ENCODE measurements at regions not wholly inside any gene's neighbourhood (a gene's known extent, or its start where the extent isn't known, plus 50 kb on each side); places are given as distances from the start of the nearest gene placed in this dataset.

GRCh38 chr3:165406425-165406824, 210.2 kb upstream of the SLITRK3 start (continued):
- TF ChIP-seq, protein P1, sequence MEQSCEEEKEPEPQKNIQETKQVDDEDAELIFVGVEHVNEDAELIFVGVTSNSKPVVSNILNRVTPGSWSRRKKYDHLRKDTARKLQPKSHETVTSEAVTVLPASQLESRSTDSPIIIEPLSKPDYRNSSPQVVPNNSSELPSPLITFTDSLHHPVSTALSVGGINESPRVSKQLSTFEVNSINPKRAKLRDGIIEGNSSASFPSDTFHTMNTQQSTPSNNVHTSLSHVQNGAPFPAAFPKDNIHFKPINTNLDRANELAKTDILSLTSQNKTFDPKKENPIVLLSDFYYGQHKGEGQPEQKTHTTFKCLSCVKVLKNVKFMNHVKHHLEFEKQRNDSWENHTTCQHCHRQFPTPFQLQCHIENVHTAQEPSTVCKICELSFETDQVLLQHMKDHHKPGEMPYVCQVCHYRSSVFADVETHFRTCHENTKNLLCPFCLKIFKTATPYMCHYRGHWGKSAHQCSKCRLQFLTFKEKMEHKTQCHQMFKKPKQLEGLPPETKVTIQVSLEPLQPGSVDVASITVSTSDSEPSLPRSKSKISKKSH (CRISPR knock-in tag; IDR thresholded peaks at IDR 0.05; ENCODE audit: borderline replicate concordance) = no peak
- TF ChIP-seq, protein P2, sequence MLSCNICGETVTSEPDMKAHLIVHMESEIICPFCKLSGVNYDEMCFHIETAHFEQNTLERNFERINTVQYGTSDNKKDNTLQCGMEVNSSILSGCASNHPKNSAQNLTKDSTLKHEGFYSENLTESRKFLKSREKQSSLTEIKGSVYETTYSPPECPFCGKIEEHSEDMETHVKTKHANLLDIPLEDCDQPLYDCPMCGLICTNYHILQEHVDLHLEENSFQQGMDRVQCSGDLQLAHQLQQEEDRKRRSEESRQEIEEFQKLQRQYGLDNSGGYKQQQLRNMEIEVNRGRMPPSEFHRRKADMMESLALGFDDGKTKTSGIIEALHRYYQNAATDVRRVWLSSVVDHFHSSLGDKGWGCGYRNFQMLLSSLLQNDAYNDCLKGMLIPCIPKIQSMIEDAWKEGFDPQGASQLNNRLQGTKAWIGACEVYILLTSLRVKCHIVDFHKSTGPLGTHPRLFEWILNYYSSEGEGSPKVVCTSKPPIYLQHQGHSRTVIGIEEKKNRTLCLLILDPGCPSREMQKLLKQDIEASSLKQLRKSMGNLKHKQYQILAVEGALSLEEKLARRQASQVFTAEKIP (CRISPR knock-in tag; IDR thresholded peaks at IDR 0.05; ENCODE audit: borderline replicate concordance) = no peak
- TF ChIP-seq ZNF878 (CRISPR knock-in tag; IDR thresholded peaks at IDR 0.05) (no peak), ZNF446 (CRISPR knock-in tag; IDR thresholded peaks at IDR 0.05) (no peak)

DNA sequence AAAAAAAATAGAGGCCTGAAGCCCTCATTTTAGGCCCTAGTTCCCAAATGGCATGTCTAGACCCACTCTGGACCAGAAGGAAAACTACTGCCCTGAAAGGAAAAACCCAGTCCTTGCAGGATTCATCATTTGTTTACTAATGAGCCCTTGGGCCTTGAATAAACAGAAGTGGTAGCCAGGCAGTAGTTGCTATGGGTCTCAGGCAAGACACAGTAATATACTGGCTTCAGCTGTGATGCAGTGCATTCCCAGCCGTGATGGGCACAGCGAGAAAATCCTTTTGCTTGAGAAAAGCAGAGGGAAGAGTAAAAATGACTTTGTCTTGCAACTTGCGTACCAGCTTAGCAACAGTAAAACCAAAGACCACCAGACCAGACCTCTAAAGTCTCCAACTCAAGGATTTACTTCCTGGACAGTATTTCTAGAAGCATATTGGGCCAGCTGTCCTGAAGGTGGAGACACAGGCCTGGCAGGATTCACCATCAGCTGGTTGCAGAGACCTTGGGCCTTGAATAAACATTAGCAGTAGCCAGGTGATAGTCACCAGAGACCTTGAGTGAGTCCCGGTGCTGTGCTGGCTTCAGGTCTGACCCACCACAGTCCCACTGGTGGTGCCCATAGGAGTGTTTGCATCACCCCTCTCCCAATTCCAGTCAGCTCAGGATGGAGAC, 208.3 kb upstream of the SLITRK3 start:
- Histone ChIP-seq H3K36me3 (replicated peaks in 1 of 2; ENCODE audit: control insufficient read depth in 1 of 2, insufficient read depth in 2 of 2, low read length in 2 of 2) (no peaks in the 10 kb centered on the region), H3K4me2 (ENCODE audit: low read depth, low read length) (no peak overlapping the region), H3K4me1 (ENCODE audit: insufficient read depth, low read length) (no peaks in the 10 kb centered on the region), H3K4me3 (replicated peaks in 1 of 3; ENCODE audit: insufficient read depth in 1 of 3, low read depth in 2 of 3, low read length in 3 of 3) (no peak overlapping the region), H2AFZ (ENCODE audit: low read length) (no peak overlapping the region), H3K79me2 (ENCODE audit: insufficient read depth, low read length) (no peaks in the 10 kb centered on the region), H3K27ac (ENCODE audit: extremely low read length, insufficient read depth, low read length) (no peak overlapping the region), H3K9ac (ENCODE audit: insufficient read depth, low read depth, low read length) (no peak overlapping the region), H4K20me1 (ENCODE audit: insufficient read depth, low read length) (no peaks in the 10 kb centered on the region), H3K27me3 (ENCODE audit: control insufficient read depth in 1 of 2, insufficient read depth in 2 of 2, low read length in 2 of 2) (no peaks in the 10 kb centered on the region), H3K9me3 (ENCODE audit: low read length) (no peaks in the 10 kb centered on the region)
- WGBS (ENCODE audit: low lambda C conversion rate) = 49% methylated on average over 4 of the region's 4 CpGs
- POLR2A ChIA-PET = no interaction called here
- intact Hi-C loops (cut with micrococcal nuclease; ENCODE audit: unreplicated experiment) (no loop called here), in situ Hi-C loops (cut with HindIII; ENCODE audit: extremely low pct_ligation_motif_present, low pct_unique_long_range_greater_than_20kb) (no loop called here)
- FAIRE-seq = no peak
- peak; percentile 5 for DNase-seq (ENCODE audit: low spot score)
- CTCF ChIA-PET (ENCODE audit: low intra/inter-chr PET ratio, low total read pairs) = no interaction called here
- BruUV-seq (replicated peaks) = no TSS peak
- peak; percentile 61 for ATAC-seq
- TF ChIP-seq, protein P3, sequence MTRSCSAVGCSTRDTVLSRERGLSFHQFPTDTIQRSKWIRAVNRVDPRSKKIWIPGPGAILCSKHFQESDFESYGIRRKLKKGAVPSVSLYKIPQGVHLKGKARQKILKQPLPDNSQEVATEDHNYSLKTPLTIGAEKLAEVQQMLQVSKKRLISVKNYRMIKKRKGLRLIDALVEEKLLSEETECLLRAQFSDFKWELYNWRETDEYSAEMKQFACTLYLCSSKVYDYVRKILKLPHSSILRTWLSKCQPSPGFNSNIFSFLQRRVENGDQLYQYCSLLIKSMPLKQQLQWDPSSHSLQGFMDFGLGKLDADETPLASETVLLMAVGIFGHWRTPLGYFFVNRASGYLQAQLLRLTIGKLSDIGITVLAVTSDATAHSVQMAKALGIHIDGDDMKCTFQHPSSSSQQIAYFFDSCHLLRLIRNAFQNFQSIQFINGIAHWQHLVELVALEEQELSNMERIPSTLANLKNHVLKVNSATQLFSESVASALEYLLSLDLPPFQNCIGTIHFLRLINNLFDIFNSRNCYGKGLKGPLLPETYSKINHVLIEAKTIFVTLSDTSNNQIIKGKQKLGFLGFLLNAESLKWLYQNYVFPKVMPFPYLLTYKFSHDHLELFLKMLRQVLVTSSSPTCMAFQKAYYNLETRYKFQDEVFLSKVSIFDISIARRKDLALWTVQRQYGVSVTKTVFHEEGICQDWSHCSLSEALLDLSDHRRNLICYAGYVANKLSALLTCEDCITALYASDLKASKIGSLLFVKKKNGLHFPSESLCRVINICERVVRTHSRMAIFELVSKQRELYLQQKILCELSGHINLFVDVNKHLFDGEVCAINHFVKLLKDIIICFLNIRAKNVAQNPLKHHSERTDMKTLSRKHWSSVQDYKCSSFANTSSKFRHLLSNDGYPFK (CRISPR knock-in tag; IDR thresholded peaks at IDR 0.05; ENCODE audit: borderline replicate concordance) = no peak
- TF ChIP-seq POLR2A (IDR thresholded peaks at IDR 0.05; ENCODE audit: insufficient read depth in 1 of 2, low read depth in 2 of 2, low read length in 2 of 2) (no peak), HNF1B (CRISPR knock-in tag; IDR thresholded peaks at IDR 0.05) (no peak), RCOR2 (CRISPR knock-in tag; IDR thresholded peaks at IDR 0.05) (no peak), SCMH1 (CRISPR knock-in tag; IDR thresholded peaks at IDR 0.05; ENCODE audit: borderline replicate concordance) (no peak), CHD2 (IDR thresholded peaks at IDR 0.05; ENCODE audit: low read depth, low read length) (no peak), TARDBP (CRISPR knock-in tag; IDR thresholded peaks at IDR 0.05) (no peak), MLLT10 (CRISPR knock-in tag; IDR thresholded peaks at IDR 0.05) (no peak)
- TF ChIP-seq, protein P4, sequence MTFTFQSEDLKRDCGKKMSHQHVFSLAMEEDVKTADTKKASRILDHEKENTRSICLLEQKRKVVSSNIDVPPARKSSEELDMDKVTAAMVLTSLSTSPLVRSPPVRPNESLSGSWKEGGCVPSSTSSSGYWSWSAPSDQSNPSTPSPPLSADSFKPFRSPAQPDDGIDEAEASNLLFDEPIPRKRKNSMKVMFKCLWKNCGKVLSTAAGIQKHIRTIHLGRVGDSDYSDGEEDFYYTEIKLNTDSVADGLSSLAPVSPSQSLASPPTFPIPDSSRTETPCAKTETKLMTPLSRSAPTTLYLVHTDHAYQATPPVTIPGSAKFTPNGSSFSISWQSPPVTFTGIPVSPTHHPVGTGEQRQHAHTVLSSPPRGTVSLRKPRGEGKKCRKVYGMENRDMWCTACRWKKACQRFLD (CRISPR knock-in tag; IDR thresholded peaks at IDR 0.05; ENCODE audit: borderline replicate concordance) = no peak
